ENCODE measurements at regions not wholly inside any gene's neighbourhood (a gene's known extent, or its start where the extent isn't known, plus 50 kb on each side); places are given as distances from the start of the nearest gene placed in this dataset.

DNA sequence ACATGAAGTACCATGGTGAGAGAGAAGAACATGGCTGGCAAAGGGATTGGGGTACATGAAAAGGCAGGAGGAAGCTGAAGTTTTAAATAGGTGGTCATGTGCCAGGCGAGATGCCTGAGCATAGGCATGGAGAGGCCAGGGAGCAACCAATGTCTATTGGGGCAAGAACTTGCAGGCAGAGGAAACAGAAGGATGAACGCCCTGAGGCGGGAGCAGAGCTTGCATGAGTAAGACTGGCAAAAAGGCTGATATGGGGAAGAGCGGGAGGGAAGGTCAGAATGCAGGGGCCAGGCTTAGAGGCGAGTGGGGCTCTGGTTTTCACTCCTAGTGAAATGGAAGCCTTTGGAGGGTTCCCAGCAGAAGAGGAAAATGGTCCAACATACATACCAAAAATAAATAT lies 52.5 kb upstream of the VSTM5 start:
- TF ChIP-seq CTCF (IDR thresholded peaks at IDR 0.05; ENCODE audit: low read depth, low read length): no peak

DNA sequence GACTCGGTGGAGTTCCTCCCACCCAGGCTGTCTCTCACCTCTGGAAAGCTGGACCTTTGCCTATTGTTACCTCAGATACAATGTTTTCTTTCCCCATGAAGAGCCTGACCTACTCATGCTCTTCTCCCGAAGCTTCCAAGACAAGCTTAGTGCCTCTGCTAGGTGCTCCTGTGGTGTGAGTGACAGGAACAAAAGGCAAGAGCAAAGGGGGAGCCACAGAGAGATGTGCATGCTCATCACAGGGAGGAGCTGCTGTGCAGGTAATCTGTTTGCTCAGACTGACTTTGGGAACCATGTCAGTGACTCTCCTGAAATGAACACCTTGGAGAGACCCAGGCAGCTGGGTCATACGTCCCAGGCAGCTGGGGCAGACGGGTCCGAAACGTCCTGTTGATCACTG lies 53.6 kb upstream of the VSTM5 start:
- no peak for DNase-seq (ENCODE audit: extremely low read depth, low read depth)
- TF ChIP-seq CTCF (IDR thresholded peaks at IDR 0.05; ENCODE audit: low read depth, low read length): no peak

More for the DNA sequence above, 52.5 kb upstream of the VSTM5 start:
- no peak for DNase-seq (ENCODE audit: extremely low read depth, low read depth)

GRCh38 chr11:93904716-93905115 lies 54.3 kb upstream of the VSTM5 start:
- DNase-seq (ENCODE audit: extremely low read depth, low read depth): no peak

DNA sequence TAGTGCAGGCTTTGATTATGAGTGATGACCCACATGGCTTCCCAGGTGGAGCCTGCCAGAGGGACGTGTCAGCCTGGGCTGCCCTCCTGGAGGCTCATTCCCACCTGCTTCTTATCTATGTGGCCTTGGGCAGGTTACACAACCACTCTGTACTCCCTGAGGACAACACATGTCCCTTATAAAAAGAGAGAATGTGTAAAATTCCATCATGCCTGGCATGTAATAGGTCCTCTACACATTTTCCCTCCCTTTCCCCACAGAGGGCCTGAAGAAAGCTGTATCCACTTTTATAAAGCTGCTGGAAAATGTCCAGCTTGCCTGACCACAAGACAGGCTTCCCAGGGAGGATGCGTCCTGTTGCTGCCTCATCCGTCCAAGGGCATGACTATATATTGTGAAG lies 55.0 kb upstream of the VSTM5 start:
- TF ChIP-seq CTCF (IDR thresholded peaks at IDR 0.05; ENCODE audit: low read depth, low read length): no peak
- DNase-seq (ENCODE audit: extremely low read depth, low read depth): no peak

More at GRCh38 chr11:93904716-93905115, 54.3 kb upstream of the VSTM5 start:
- no peak for TF ChIP-seq CTCF (IDR thresholded peaks at IDR 0.05; ENCODE audit: low read depth, low read length)

DNA sequence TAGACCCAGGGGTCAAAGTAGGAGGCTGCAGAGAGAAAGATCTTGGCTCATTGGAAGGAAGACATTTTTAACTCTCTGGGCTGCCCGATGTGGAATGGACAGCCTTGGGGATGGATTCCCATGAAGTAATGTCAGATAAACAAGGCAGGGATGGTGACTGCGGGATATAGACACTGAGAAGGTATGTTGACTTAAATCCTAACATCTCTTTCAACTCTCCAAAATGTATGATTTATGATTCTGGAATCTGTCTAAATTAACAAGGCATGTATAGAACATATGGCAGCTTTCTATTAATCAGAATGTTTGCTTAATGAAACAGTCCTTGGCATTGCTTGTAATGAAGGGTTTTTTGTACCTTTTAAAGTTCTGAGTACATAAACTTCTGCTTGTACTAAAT lies 56.1 kb upstream of the VSTM5 start:
- no peak for DNase-seq (ENCODE audit: extremely low read depth, low read depth)
- no peak for TF ChIP-seq CTCF (IDR thresholded peaks at IDR 0.05; ENCODE audit: low read depth, low read length)

GRCh38 chr11:93907901-93908300 lies 57.5 kb upstream of the VSTM5 start:
- no peak for DNase-seq (ENCODE audit: extremely low read depth, low read depth)
- no peak for TF ChIP-seq CTCF (IDR thresholded peaks at IDR 0.05; ENCODE audit: low read depth, low read length)

- TF ChIP-seq CTCF (IDR thresholded peaks at IDR 0.05; ENCODE audit: low read depth, low read length): no peak
- peak; percentile 28 for DNase-seq (ENCODE audit: extremely low read depth, low read depth)
Observed at GRCh38 chr11:93908689-93909088, 58.3 kb upstream of the VSTM5 start.

Measured in AG09319 (cell line).